GM21447 (cell line): ENCODE measurements at regions not wholly inside any gene's neighbourhood (a gene's known extent, or its start where the extent isn't known, plus 50 kb on each side); places are given as distances from the start of the nearest gene placed in this dataset.

Source experiments
- ATAC-seq: cut with Tn5 transposase; IDR thresholded peaks from one replicate; pipeline ENCODE4 v1.9.1; 2021; ENCODE audit not compliant: unreplicated experiment

DNA sequence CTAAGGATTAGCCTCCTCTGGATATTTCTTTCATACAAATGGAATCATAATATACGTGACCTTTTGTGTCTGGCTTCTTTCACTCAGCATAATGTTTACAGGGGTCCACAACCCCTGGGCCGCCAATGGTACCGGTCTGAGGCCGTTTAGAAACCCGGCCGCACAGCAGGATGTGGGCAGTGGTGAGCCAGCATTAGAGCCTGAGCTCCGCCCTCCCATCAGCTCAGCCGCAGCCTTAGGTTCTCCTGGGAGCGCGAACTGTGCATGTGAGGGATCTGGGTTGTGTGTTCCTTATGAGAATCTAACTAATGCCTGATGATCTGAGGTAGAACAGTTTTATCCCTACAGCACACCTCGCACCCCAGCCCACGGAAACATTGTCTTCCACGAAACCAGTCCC, 229.7 kb downstream of the ICE1 start:
- ATAC-seq, result no peak

DNA sequence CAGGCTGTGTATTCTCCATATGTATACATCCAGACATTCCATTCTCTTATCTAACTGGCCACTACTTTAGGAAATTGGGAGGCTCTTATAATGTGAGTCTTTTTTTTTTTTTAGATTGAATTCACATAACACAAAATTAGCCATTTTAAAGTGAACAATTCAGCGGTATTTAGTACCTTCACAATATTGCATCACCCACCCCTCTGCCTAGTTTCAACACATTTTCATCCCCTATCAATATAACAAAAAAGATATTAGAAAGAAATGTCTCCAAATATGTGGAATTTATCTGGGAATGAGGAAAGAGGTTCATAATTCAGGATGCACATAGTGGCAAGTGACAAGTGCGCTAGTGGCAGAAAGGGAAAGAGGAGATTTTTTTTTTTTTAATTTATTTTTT, 228.5 kb downstream of the ICE1 start:
- no peak for ATAC-seq

DNA sequence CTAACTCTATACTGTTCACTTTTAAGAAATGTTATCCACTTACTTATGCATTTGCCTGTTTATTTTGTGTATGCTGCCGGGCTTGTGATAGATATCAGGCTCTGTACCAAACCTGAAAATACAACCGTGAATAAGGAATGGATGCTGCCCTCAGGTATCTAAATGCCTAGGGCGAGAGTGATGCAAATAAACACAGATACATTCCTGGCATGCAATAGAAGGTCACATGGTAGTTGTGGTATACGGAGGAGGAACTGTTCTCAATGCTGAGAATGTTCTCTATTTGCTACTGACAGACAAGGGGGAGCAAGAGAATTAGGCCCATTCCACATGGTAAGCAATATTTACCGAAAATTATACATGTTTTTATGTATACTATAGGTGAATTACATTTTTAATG, 227.8 kb downstream of the ICE1 start:
- no peak for ATAC-seq

DNA sequence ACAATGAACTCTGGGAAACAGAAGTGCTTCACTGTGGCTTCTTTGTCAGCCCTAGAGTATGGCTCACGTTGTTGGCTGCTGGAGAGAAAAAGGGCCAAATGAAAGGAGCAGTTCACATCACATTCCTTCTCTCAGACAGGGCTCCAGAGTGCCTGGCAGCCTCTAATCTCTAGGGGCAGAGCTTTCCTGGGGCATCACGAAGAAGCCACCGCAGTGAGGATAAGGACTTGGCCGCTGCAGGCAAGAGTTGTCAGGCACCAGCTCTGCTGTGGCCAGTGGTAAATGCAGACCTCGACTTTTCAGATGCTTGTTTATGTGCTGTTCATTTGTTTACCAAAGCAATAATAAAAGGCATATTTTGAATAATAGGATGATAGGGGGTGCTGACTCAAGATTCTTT, 227.2 kb downstream of the ICE1 start:
- no peak for ATAC-seq

DNA sequence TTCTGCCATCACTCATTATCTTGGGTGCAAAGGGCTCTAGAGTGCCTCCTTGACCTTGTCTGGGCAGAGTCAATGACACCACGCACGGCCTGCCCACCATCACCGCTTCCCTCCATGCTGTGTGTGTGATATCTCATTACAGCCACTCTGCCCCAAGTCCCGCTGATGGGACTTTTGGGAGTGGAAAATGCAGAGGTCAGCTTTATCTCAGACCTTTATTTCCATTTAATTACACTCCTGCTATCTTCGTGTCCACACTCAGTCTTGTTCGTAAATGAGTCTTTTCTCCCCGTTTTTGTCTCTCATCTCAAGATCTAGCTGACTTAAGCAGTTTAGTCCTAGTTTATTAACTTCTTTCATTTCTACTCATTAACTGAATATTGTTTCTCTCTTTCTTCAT, 226.2 kb downstream of the ICE1 start:
- ATAC-seq, result no peak

DNA sequence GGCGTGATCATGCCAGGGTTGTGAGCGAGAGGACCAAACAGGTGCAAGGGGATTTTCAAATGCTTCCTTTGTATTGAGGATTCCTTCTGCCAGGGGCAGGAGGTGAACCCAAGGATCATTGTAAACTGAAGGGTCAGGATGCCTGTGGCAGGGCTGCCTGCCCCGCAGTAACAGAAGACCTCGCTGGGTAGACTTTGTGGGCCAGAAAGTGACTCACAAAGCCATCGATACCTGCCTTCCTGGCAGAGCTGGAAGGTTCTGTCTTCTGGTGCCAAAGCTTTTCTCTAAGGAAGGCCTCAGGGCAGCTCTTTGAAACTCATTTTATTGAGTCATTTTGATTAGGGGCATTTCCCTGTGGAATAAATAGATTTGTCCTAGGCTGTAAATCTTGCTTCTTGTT, 223.4 kb downstream of the ICE1 start:
- ATAC-seq, result no peak

DNA sequence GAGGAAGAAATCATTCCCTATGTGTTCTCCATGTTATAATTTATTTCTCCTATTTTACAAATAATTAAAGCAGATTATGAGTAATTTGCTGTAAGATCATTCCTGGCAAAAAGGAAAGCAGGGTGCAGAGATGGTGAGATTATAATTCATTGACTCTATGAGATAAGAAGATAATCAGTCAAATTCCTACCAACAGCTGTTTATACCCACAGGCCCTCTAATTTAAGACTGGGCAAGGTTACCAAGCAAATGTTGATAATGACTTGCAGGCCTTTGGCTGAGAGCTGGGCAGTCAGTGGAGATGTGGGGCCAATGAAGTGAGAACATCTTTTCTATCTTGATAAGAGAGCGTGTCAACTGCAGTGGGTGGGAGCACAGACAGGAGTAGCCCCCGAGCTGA, 222.7 kb downstream of the ICE1 start:
- no peak for ATAC-seq

DNA sequence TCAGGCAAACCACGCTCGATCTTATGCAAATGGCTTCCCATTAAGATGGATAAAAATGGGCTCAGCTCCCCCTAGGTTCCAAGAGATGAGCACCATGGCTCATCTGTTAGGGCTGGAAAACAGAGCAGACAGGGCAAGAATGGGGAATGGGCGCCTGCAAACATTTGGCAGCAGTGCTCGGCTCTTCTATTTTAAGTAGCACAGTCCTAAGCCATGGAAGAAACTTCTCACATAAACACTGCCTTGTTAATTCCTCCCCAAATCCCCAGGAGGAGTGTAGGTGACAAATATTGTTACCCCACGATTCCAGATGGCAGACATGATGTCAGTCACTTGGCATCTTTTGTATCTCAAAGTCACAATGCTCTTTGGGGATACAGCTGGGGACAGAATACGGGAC, 221.8 kb downstream of the ICE1 start:
- ATAC-seq, result no peak

DNA sequence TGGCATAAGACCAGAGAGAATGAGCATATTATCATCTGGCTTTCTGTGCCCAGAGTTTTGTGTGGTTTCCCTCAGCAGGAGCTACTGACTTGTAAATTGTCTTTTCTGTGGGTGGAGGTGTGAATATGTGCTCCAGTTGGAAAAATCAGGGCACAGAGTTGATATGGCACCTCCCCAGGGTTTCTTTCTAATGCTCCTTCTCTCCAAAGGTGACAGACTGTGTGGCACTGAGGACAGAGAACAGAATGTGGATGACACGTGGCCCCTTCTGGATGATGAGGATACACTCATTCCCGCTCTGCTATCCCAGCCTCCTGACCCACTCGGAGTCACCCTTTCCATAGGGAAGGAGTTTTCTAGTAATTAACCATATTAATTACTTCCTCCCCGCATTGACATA, 221.0 kb downstream of the ICE1 start:
- no peak for ATAC-seq

DNA sequence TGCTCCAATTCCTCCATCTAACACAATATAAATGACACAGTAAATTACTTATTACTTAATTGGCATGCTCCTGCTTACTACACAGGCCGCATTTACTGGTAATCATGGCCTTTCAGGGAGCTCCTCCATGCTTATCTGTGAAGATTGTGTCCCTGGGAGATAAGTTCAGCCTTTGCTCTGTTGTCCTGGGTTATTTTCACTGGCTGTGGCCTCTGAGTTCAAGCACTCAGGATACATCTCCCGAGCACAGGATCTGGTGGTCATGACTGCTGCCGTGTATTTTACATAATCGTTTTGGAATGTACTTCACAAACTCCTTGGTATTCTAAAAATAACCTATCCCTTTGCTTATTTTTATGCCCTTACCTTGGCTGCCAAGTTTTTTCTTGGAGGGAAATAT, 215.7 kb downstream of the ICE1 start:
- ATAC-seq, result no peak

DNA sequence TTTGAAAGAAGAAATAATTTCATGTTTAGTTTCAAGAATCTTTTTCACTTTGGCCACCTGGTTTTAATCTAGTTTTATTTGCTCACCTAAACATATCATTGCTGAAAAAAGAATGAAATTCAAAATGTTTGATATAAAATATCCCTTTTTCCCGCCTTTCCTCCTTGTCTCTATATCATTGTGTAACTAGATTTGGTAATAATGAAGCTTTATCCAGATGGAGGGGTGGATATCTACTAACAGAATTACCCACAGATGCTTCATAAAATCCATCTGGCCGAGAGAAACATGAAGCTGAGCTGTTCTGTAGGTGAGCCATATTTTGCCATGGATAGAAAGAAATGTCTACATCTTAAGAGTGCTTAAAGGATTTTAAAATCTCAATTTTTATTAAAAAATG, 214.7 kb downstream of the ICE1 start:
- ATAC-seq, result no peak

DNA sequence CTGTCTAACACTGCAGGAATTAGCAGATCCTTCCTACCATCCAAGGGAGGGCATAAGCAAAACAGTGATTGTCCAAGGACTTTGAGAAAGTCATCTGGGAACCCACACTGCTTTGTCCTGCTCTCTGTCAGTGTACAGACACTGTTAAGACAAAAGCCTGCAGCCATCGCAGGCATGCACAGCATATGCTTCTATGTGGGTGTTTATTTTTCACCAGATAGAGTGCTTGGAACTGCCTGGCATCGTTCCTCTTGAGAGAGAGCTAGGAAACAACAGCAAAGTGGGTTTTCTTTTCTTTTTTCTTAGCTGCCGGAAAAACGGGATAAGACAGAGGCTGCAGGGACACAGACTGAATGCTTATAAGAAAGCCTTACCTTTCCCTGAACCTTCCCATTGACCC, 212.3 kb downstream of the ICE1 start:
- ATAC-seq, result no peak

DNA sequence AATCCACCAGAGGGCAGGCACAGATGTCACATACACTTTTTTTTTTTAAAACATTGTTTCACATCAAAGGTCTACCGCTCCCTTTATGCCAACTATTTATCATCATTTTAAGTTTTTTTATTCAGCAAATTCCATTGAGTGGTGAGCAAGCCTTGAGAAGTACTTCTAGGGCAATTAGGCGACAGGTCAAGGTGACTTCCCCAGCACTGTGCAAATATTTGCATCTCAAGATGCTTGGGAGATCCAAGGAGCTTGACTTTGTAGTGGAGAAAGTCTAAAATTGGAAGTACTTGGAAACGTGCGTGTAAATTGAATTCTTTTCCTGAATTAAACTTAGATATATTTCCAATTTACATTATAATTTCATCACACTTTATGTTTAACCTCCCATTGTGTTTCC, 211.1 kb downstream of the ICE1 start:
- ATAC-seq, result no peak

DNA sequence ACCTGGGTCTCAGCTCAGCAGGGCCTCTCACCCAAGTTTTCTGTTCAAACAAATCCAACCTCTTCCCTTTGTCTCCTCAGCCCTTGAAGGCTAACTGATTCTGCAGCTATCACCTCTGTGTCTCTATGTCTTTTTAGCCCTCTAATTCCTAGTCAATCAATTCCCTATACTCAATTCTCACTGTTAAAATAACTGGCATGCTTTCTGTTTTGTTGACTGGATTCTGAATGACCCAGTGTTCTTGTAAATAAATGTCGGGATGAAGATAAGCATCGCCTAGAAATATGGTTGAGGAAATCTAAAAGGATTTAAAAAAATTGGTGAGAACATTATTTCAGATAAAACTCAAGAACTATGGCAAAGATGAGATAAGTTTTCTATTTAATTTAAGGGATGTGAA, 210.2 kb downstream of the ICE1 start:
- no peak for ATAC-seq

DNA sequence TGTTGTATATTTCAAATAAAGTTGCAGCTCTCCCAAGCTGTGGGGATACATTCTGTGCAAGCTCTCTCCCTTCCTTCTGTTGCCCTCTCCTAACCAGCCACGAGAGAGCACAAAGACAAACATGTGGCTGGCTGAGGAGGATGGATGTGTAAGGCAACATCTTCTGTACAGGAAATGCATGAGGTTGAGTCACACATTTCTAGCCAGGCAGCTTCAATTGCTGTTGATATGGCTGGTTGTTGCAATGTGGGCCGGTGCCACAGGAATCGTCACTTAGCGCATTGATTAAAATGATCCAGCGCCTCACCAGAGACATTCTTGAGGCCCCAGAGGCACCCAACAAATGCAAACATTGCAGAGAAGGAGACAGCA, 207.1 kb downstream of the ICE1 start:
- no peak for ATAC-seq

DNA sequence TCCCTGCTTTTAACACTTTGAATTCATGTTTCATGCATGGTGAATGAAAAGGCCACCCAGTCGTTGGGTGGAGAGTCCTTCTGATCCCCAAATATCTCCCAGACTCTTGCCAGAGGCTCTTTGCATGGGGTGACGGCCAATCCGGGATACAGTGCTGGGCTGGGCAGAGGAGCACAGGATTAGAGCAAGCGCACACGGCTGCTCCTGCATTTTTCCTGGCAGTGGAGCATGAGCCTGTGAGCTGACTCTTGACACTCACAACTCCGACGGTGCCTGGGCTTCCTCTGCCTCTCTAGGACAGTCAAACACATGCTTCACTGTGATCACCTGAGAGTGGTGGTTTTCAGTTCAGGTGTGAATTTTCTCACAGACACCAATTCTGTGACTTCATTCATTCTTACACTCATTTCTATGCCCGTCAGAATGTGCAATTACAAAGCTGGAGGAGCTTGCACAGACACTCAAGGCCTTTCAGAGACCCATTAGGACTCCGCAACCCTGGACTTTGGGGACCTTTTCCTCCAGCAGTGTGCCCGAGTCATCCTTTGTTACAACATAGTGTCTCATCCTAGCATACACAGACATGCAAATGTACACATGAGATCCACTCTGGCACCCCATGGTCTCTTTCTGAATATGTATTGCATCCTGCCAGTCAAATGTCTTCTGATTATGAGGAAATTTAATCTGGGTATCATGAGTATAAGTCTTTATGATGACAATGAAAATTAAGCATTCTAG, 206.6 kb downstream of the ICE1 start:
- ATAC-seq, result no peak

DNA sequence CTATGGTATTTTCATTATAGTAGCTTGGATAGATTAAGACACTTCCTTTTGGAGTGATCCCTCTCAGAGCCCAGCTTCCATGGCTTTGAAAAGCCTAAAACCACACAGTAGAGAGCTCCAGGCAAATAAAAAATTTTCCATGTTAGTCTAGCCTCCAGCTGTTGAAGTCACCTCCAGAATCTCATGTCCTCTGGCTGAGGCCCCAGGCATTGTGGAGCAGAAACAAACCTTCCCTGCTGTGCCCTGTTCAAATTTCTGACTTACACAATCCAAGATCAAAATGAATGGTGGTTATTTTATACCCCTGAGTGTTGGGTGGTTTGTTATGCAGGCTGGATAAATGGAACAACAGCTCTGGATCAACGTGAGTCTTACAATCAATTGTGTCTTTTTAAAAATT, 203.9 kb downstream of the ICE1 start:
- ATAC-seq, result no peak

DNA sequence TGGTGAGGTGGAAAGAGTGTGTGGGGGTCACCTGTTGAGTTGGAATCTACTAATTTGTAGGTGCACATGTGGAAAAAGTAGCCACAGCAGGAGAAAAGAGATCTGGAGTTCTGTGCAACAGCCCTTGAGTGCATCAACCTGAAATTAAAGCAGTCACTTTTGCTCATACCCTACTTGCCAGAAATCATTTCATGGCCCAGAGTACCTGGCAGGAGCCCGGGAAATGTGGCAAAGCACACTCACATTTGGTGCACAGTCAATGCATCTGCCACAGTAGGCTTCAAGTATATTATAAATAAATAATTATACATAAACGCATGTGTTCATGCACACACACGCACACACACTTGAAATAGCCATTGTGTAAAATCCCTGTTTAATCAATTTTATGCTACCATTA, 203.0 kb downstream of the ICE1 start:
- ATAC-seq, result no peak

DNA sequence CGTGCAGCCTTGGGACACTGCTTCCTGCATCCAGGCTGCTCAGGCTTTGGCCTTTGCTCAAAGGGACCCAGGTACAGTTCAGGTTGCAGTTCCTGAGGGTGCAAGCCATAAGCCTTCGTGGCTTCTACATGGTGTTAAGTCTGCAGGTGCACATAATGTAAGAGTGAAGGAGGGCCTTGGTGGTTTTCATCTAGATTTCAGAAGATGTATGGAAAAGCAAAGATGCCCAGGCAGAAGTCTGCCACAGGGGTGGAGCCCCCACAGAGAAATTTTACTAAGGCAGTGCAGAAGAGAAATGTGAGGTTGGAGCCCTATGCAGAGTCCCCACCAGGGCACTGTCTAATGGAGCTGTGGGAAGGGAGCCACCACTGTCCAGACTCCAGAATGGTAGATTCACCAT, 200.9 kb downstream of the ICE1 start:
- no peak for ATAC-seq

DNA sequence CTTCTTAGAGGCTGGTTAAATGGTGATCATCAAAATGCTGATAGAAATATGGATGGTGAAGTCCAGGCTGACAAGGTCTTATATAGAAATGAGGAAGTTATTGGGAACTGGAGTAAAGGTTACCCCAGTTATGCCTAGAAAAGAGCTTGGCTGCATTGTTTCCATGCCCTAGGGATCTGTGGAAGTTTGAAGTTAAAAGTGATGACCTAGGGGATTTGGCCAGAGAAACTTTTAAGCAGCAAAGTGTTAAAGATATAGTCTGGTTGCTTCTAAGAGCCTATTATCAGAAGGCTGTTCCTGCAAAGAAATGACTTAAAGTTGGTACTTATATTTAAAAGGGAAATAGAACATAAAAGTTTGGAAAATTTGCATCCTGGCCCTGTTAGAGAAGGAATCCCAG, 200.3 kb downstream of the ICE1 start:
- no peak for ATAC-seq

DNA sequence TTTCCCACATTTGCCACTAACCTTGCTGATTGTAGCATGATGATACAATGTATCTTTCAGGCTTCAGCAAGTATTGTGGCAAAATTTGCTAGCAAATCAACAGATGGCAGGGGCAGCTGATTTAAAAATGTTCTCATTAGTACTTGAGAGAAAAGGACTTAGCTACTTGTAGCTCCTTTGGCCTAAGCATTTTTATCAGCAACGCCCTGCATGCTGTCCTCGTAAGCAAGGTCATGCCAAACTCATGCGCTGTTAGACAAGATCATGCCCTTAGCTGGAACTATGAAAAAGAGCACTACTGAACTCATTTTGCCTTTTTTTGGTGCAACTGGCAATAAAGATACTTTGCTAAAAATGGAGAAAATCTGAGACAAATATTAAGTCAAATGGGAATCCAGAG, 197.1 kb downstream of the ICE1 start:
- ATAC-seq, result no peak

DNA sequence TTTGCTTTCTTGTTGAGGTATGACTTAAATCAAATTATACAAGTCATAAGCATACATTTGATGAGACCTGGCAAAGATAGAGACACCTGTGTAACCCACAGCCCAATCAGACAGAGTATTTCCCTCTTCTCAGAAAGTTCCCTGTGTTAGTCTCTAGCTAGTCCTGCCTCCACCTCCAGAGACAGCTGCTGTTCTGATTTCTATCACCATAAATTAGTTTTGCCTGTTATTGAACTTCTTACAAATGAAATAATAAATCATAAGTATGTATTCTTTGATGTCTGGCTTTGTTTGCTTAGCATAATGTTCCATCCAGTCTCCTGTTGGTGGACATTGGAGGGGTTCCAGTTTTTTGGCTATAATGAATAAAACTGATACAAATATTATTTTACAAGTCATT, 194.5 kb downstream of the ICE1 start:
- ATAC-seq, result no peak

DNA sequence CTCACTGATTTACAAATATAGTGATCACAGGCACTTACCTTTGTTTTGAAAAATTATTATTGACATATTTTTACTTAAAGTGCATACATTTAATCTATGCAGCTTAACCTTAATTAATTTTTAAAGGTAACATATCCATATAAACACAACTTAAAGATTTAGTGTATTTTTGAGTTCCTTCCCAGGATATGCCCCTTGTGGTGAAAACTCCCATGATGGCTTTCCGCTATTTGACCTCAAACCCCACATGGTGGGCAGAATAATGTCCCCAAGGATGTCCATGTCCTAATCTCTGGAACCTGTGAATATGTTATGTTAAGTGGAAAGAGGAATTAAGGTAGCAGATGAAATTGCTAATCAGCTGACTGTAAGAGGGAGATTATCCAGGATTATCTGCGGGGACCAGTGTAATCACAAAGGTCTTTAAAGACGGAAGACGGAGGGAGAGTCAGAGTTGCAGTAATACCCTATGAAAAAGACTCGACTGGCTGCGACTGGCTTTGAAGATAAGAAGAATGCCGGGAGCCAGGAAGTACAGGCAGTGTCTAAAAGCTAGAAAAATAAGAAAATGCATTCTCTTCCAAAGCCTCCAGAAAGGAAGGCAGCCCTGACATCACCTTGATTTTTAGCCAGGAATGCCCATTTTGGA, 193.9 kb downstream of the ICE1 start:
- ATAC-seq, result no peak
